SK-N-MC (cell line): ENCODE measurements at regions not wholly inside any gene's neighbourhood (a gene's known extent, or its start where the extent isn't known, plus 50 kb on each side); places are given as distances from the start of the nearest gene placed in this dataset.

Experiments
- EZH2 ChIP-seq: fragments of 200-600 bp; sonication (generic); IDR thresholded peaks from one replicate; pipeline ENCODE4 v1.6.1; 2017; ENCODE audit warnings: antibody characterized with exemption
- FOXP2 ChIP-seq: optimal IDR thresholded peaks from 2 replicates; pipeline ENCODE3; 2011; ENCODE audit warnings: mild to moderate bottlenecking, moderate library complexity; ENCODE audit not compliant: insufficient read depth; ENCODE audit errors: extremely low read length, control extremely low read depth
- POLR2AphosphoS5 ChIP-seq: IDR thresholded peaks from 2 replicates; pipeline ENCODE4 v1.6.1; 2012; ENCODE audit warnings: mild to moderate bottlenecking, low read depth, low read length, borderline replicate concordance

DNA sequence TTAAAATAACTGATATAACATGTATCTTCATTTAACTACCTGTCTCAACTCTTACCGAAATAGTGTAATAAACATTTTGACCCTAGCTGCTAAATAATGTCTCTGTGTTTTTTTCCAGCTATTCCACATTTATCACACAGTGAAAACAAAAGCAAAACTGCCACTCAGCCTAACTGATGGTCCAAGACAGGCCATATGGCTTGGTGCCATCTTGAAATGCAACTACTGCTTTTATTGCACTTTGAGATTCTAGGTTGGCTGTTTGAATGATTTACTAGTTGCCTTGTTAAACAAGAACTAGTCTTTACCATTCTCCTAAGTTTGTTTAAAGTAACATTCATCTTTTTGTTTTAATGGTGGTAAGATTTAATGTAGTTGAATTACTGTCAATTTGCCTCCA lies 739.8 kb downstream of the TFAP2A start:
- TF ChIP-seq POLR2AphosphoS5 = no peak
- TF ChIP-seq EZH2 = no peak
- TF ChIP-seq FOXP2 = no peak
